Body of pancreas (tissue), 4 donors: ENCODE measurements at regions not wholly inside any gene's neighbourhood (a gene's known extent, or its start where the extent isn't known, plus 50 kb on each side); places are given as distances from the start of the nearest gene placed in this dataset.

Source experiments
- ATAC-seq: fragments of 150-250 bp; one replicate; pipeline ENCODE4 v1.9.1; 2016
- DNase-seq, 4 donors: peaks; one replicate each; pipeline ENCODE4 v3.0.0-alpha.2; 2019
- H3K27ac ChIP-seq, 4 donors: fragments of 200-600 bp; sonication (generic); 1 replicate in 3 of 4; 2 replicates in 1 of 4; pipeline versions ENCODE4 v1.5.1 to v1.6.1; 2016 to 2019; ENCODE audit warnings: mild to moderate bottlenecking in 1 of 4, mixed read lengths in 1 of 4, moderate library complexity in 1 of 4
- H3K27me3 ChIP-seq, 2 donors: fragments of 200-600 bp; sonication (generic); one replicate each; pipeline ENCODE4 v1.6.0; 2016; ENCODE audit warnings: mild to moderate bottlenecking in 1 of 2
- H3K36me3 ChIP-seq, 2 donors: fragments of 200-600 bp; sonication (generic); replicated peaks in 1 of 2; 2 replicates each; pipeline ENCODE4 v1.5.1; 2016; ENCODE audit warnings: low read depth in 2 of 2; ENCODE audit not compliant: insufficient read depth in 1 of 2
- H3K4me1 ChIP-seq: fragments of 200-600 bp; sonication (generic); one replicate; pipeline ENCODE4 v1.6.0; 2016
- H3K4me3 ChIP-seq, 2 donors: fragments of 200-600 bp; sonication (generic); 1 replicate in 1 of 2; 2 replicates in 1 of 2; pipeline ENCODE4 v1.5.1; 2016 to 2019
- H3K9me3 ChIP-seq, 3 donors: fragments of 200-600 bp; sonication (generic); 1 replicate in 2 of 3; 2 replicates in 1 of 3; pipeline ENCODE4 v1.5.1; 2016
- CTCF ChIP-seq, 7 experiments: fragments of 450-650 bp in 4 of 7; fragments of 200-600 bp in 3 of 7; sonication (generic) in 3 of 7; IDR thresholded peaks; one replicate each; pipeline ENCODE4 v1.5.1; 2016 to 2019; ENCODE audit warnings: antibody characterized with exemption in 7 of 7
- POLR2A ChIP-seq, 3 donors: fragments of 450-650 bp; IDR thresholded peaks; one replicate each; pipeline ENCODE4 v1.6.1; 2016; ENCODE audit warnings: antibody characterized with exemption in 3 of 3, mild to moderate bottlenecking in 2 of 3
- WGBS, 2 donors: methylation state at CpG; one replicate each; pipeline ENCODE4 v1.1.5; 2017; 5-methylcytosine and 5-hydroxymethylcytosine counted together
- intact Hi-C: fragments of 100-400 bp; cut with DNase I; formaldehyde crosslinking; loops from one replicate; pipeline ENCODE4 v1.15.1; 2023

GRCh38 chr10:107855301-107856046, 691.0 kb upstream of the SORCS1 start:
- intact Hi-C loops = no loop called here
- ATAC-seq = no peak
- 52 to 63% methylated on average over 4 of the region's 4 CpGs for WGBS, 2 donors

GRCh38 chr10:107848726-107849360, 684.3 kb upstream of the SORCS1 start:
- ATAC-seq = no peak
- TF ChIP-seq POLR2A (IDR thresholded peaks at IDR 0.05) (no peak), CTCF (IDR thresholded peaks at IDR 0.05) (no peak)
- WGBS, 2 donors = 77 to 82% methylated on average over 8 of the region's 8 CpGs
- no peak for DNase-seq
- no peaks in the 10 kb centered on the region for H3K36me3 ChIP-seq
- no peak overlapping the region for H3K4me3 ChIP-seq
- no peak overlapping the region for H3K27ac ChIP-seq
- no peaks in the 10 kb centered on the region for H3K4me1 ChIP-seq
- intact Hi-C loops = no loop called here
- no peaks in the 10 kb centered on the region for H3K27me3 ChIP-seq
- no peaks in the 10 kb centered on the region for H3K9me3 ChIP-seq

More at GRCh38 chr10:107855301-107856046, 691.0 kb upstream of the SORCS1 start:
- H3K36me3 ChIP-seq = no peaks in the 10 kb centered on the region
- H3K4me3 ChIP-seq = no peak overlapping the region
- no peaks in the 10 kb centered on the region for H3K27me3 ChIP-seq
- no peak overlapping the region for H3K27ac ChIP-seq
- DNase-seq = no peak
- TF ChIP-seq CTCF (IDR thresholded peaks at IDR 0.05) = no peak
- TF ChIP-seq POLR2A (IDR thresholded peaks at IDR 0.05) = no peak
- no peaks in the 10 kb centered on the region for H3K9me3 ChIP-seq
- H3K4me1 ChIP-seq = no peaks in the 10 kb centered on the region

GRCh38 chr10:107847620-107848019, 683.1 kb upstream of the SORCS1 start:
- H3K27ac ChIP-seq = peak overlapping the region in 2 of 4 donors; percentile 7 to 28
- DNase-seq (no peak), ATAC-seq (no peak)
- no peaks in the 10 kb centered on the region for H3K27me3 ChIP-seq
- H3K9me3 ChIP-seq = no peaks in the 10 kb centered on the region
- H3K4me3 ChIP-seq = no peak overlapping the region
- WGBS, 2 donors = 29 to 30% methylated on average over 2 of the region's 2 CpGs
- no peaks in the 10 kb centered on the region for H3K36me3 ChIP-seq
- intact Hi-C loops = no loop called here
- H3K4me1 ChIP-seq = no peaks in the 10 kb centered on the region
- no peak for TF ChIP-seq POLR2A (IDR thresholded peaks at IDR 0.05)
- TF ChIP-seq CTCF (IDR thresholded peaks at IDR 0.05) = no peak

- Histone ChIP-seq H3K9me3 (no peaks in the 10 kb centered on the region), H3K4me1 (no peaks in the 10 kb centered on the region), H3K36me3 (no peaks in the 10 kb centered on the region), H3K27me3 (no peaks in the 10 kb centered on the region), H3K27ac (no peak overlapping the region), H3K4me3 (no peak overlapping the region)
- no peak for DNase-seq
- 43 to 54% methylated on average over 1 of the region's 1 CpG for WGBS, 2 donors
- TF ChIP-seq POLR2A (IDR thresholded peaks at IDR 0.05) = no peak
- TF ChIP-seq CTCF (IDR thresholded peaks at IDR 0.05) = no peak
- intact Hi-C loops = no loop called here
- no peak for ATAC-seq
Observed at GRCh38 chr10:107834706-107835105, 670.2 kb upstream of the SORCS1 start.
